ENCODE measurements at regions not wholly inside any gene's neighbourhood (a gene's known extent, or its start where the extent isn't known, plus 50 kb on each side); places are given as distances from the start of the nearest gene placed in this dataset.

- TF ChIP-seq NRF1 (IDR thresholded peaks at IDR 0.05; ENCODE audit: low read depth, low read length) (no peak), CTCF (IDR thresholded peaks at IDR 0.05) (no peak), EZH2phosphoT487 (IDR thresholded peaks at IDR 0.05; ENCODE audit: borderline replicate concordance, low read depth) (no peak), REST (IDR thresholded peaks at IDR 0.05; ENCODE audit: low read depth, low read length) (no peak), RAD21 (IDR thresholded peaks at IDR 0.05; ENCODE audit: low read length) (no peak), FOSL2 (IDR thresholded peaks at IDR 0.05; ENCODE audit: borderline replicate concordance, low read depth) (no peak), MXI1 (IDR thresholded peaks at IDR 0.05; ENCODE audit: low read depth, low read length) (no peak)
Measured at GRCh38 chr18:11357678-11358077, 208.3 kb upstream of the PIEZO2 start.
